ENCODE measurements at regions not wholly inside any gene's neighbourhood (a gene's known extent, or its start where the extent isn't known, plus 50 kb on each side); places are given as distances from the start of the nearest gene placed in this dataset.

DNA sequence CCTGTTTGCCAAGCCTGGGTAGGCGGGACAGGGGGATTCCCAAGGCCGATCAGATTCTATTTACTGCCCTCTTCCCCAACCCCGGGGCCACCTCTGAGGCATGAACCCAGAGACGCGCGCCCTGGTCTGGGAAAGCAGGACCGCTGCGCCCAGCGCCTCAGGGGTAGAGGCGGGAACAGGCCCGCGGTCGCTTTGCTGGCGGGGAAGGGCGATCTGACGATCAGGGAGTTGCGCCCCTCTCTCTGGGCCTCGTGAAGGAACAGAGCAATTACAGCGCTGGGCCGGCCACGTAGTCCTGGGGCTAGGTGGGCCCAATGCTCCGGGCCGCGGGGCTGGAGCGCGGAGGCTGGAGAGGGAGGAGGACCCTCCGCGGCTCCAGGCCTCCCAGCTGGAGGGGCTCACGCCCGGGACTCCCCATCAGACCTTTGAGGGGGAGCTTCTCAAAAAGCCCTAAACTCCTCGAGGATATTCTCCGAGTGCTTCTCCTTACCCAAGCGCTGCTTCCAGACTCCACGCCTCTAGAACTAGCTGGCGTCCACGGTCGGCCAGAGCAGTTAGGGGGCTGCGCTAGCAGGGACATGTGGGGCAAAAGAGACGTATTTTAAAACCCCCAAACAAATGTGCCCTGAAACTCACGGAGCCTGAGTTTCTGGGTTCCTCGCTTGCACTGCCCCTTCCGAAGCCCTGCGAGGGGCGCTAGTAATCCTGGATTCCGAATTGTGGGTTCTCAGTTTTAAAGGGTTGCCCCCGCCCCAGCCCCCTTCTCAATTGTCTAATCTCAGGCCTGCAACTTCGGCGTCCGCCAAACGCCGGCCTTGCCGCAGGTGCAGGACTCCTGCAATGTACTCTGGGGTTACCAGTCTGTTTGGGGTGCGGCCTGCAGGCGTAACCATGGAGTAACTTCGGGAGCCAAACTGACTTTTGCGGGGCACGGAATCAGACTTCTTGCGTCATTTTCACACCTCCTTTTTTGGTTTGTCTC is 57.6 kb downstream of the TMEM174 start:
- TF ChIP-seq RAD21 (IDR thresholded peaks at IDR 0.05; ENCODE audit: low read depth) (no peak), REST (IDR thresholded peaks at IDR 0.05; ENCODE audit: low read depth) (no peak), FOXM1 (IDR thresholded peaks at IDR 0.05; ENCODE audit: borderline replicate concordance, low read depth) (no peak), TEAD4 (IDR thresholded peaks at IDR 0.05) (no peak), EP300 (IDR thresholded peaks at IDR 0.05; ENCODE audit: borderline replicate concordance) (no peak)
- TF ChIP-seq, protein P1, sequence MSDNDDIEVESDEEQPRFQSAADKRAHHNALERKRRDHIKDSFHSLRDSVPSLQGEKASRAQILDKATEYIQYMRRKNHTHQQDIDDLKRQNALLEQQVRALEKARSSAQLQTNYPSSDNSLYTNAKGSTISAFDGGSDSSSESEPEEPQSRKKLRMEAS (IDR thresholded peaks at IDR 0.05), result no peak

Data from Ishikawa (cell line).